ENCODE measurements at regions not wholly inside any gene's neighbourhood (a gene's known extent, or its start where the extent isn't known, plus 50 kb on each side); places are given as distances from the start of the nearest gene placed in this dataset.

GRCh38 chr2:239673641-239674040 lies 272.8 kb upstream of the HDAC4 start:
- no peaks in the 10 kb centered on the region for H3K9me3 Mint-ChIP-seq
- intact Hi-C loops (cut with DNase I, micrococcal nuclease): no loop called here
- no peaks in the 10 kb centered on the region for H3K27me3 ChIP-seq (ENCODE audit: control insufficient read depth in 1 of 2, insufficient read depth in 2 of 2, low read length in 2 of 2)
- TF ChIP-seq, protein P1, sequence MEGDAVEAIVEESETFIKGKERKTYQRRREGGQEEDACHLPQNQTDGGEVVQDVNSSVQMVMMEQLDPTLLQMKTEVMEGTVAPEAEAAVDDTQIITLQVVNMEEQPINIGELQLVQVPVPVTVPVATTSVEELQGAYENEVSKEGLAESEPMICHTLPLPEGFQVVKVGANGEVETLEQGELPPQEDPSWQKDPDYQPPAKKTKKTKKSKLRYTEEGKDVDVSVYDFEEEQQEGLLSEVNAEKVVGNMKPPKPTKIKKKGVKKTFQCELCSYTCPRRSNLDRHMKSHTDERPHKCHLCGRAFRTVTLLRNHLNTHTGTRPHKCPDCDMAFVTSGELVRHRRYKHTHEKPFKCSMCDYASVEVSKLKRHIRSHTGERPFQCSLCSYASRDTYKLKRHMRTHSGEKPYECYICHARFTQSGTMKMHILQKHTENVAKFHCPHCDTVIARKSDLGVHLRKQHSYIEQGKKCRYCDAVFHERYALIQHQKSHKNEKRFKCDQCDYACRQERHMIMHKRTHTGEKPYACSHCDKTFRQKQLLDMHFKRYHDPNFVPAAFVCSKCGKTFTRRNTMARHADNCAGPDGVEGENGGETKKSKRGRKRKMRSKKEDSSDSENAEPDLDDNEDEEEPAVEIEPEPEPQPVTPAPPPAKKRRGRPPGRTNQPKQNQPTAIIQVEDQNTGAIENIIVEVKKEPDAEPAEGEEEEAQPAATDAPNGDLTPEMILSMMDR (IDR thresholded peaks at IDR 0.05): no peak
- no peaks in the 10 kb centered on the region for H3K36me3 ChIP-seq (ENCODE audit: insufficient read depth, low read length)
- CTCF ChIA-PET: no interaction called here
- no peak overlapping the region for H3K4me3 ChIP-seq (ENCODE audit: low read length)
- no peaks in the 10 kb centered on the region for H3K36me3 Mint-ChIP-seq (ENCODE audit: low read depth)
- H3K4me3 Mint-ChIP-seq: no peak overlapping the region
- no peak for ATAC-seq (ENCODE audit: poor library complexity)
- no peaks in the 10 kb centered on the region for H3K4me1 Mint-ChIP-seq (ENCODE audit: low read depth)
- DNase-seq: no peak
- H3K4me1 ChIP-seq (ENCODE audit: insufficient read depth, low read length): no peaks in the 10 kb centered on the region
- no peaks in the 10 kb centered on the region for H3K9me3 ChIP-seq (ENCODE audit: control insufficient read depth in 1 of 2, insufficient read depth in 1 of 2, low read length in 2 of 2)
- no peak overlapping the region for H3K27ac Mint-ChIP-seq
- H3K27ac ChIP-seq (ENCODE audit: low read depth in 1 of 2, low read length in 2 of 2): no peak overlapping the region
- H3K27me3 Mint-ChIP-seq: no peaks in the 10 kb centered on the region
- POLR2A ChIA-PET: no interaction called here

GRCh38 chr2:239671916-239672849 lies 271.4 kb upstream of the HDAC4 start:
- H3K36me3 ChIP-seq (ENCODE audit: insufficient read depth, low read length): no peaks in the 10 kb centered on the region
- H3K4me3 Mint-ChIP-seq: no peak overlapping the region
- no peak overlapping the region for H3K4me3 ChIP-seq (ENCODE audit: low read length)
- H3K27ac ChIP-seq (ENCODE audit: low read depth in 1 of 2, low read length in 2 of 2): no peak overlapping the region
- H3K27me3 ChIP-seq (ENCODE audit: control insufficient read depth in 1 of 2, insufficient read depth in 2 of 2, low read length in 2 of 2): no peaks in the 10 kb centered on the region
- H3K4me1 Mint-ChIP-seq (ENCODE audit: low read depth): no peaks in the 10 kb centered on the region
- no peaks in the 10 kb centered on the region for H3K9me3 ChIP-seq (ENCODE audit: control insufficient read depth in 1 of 2, insufficient read depth in 1 of 2, low read length in 2 of 2)
- H3K9me3 Mint-ChIP-seq: no peaks in the 10 kb centered on the region
- DNase-seq: no peak
- TF ChIP-seq, protein P1 (IDR thresholded peaks at IDR 0.05): no peak
- CTCF ChIA-PET: no interaction called here
- intact Hi-C loops (cut with DNase I, micrococcal nuclease): no loop called here
- no peaks in the 10 kb centered on the region for H3K27me3 Mint-ChIP-seq
- ATAC-seq (ENCODE audit: poor library complexity): no peak
- no peaks in the 10 kb centered on the region for H3K36me3 Mint-ChIP-seq (ENCODE audit: low read depth)
- no peaks in the 10 kb centered on the region for H3K4me1 ChIP-seq (ENCODE audit: insufficient read depth, low read length)
- no peak overlapping the region for H3K27ac Mint-ChIP-seq
- POLR2A ChIA-PET: no interaction called here

- DNase-seq: no peak
- no peaks in the 10 kb centered on the region for H3K36me3 Mint-ChIP-seq (ENCODE audit: low read depth)
- Histone ChIP-seq H3K9me3 (ENCODE audit: control insufficient read depth in 1 of 2, insufficient read depth in 1 of 2, low read length in 2 of 2) (no peaks in the 10 kb centered on the region), H3K36me3 (ENCODE audit: insufficient read depth, low read length) (no peaks in the 10 kb centered on the region), H3K27ac (ENCODE audit: low read depth in 1 of 2, low read length in 2 of 2) (no peak overlapping the region), H3K27me3 (ENCODE audit: control insufficient read depth in 1 of 2, insufficient read depth in 2 of 2, low read length in 2 of 2) (no peaks in the 10 kb centered on the region), H3K4me1 (ENCODE audit: insufficient read depth, low read length) (no peaks in the 10 kb centered on the region), H3K4me3 (ENCODE audit: low read length) (no peak overlapping the region)
- ChIA-PET POLR2A (no interaction called here), CTCF (no interaction called here)
- TF ChIP-seq, protein P1 (IDR thresholded peaks at IDR 0.05): no peak
- no peaks in the 10 kb centered on the region for H3K9me3 Mint-ChIP-seq
- H3K4me1 Mint-ChIP-seq (ENCODE audit: low read depth): no peaks in the 10 kb centered on the region
- no peak for ATAC-seq (ENCODE audit: poor library complexity)
- intact Hi-C loops (cut with DNase I, micrococcal nuclease): no loop called here
- H3K27ac Mint-ChIP-seq: no peak overlapping the region
- H3K27me3 Mint-ChIP-seq: no peaks in the 10 kb centered on the region
- no peak overlapping the region for H3K4me3 Mint-ChIP-seq
These were observed 270.7 kb upstream of the HDAC4 start for GRCh38 chr2:239671471-239671870.
